ENCODE measurements at regions not wholly inside any gene's neighbourhood (a gene's known extent, or its start where the extent isn't known, plus 50 kb on each side); places are given as distances from the start of the nearest gene placed in this dataset.

- no peak overlapping the region for H2AFZ ChIP-seq (ENCODE audit: low read depth, low read length)
- intact Hi-C loops (cut with micrococcal nuclease): loop anchor here (10.0 kb wide), 1 partner anchor 889 kb away; no protein-coding TSS in a partner anchor
- no peaks in the 10 kb centered on the region for H3K79me2 ChIP-seq (ENCODE audit: control insufficient read depth, insufficient read depth, low read length)
- in situ Hi-C loops (cut with MboI): no loop called here
- DNase-seq (ENCODE audit: extremely low read depth in 1 of 4, low spot score in 3 of 4) (peak in 2 of 4 experiments; percentile 5 to 21), FAIRE-seq (no peak), ATAC-seq (peak; percentile 63; the same call in 2 of the 3 replicates)
- no peak overlapping the region for H3K27ac ChIP-seq (ENCODE audit: extremely low read depth, low read depth, low read length)
- no TSS peak for BruUV-seq (replicated peaks)
- 0% methylated on average over 12 of the region's 12 CpGs for WGBS (ENCODE audit: insufficient coverage, low coverage, missing lambda C conversion rate)
- TF ChIP-seq CTCF (IDR thresholded peaks at IDR 0.05 in 2 of 3, conservative IDR thresholded peaks at IDR 0.05 in 1 of 3; ENCODE audit: insufficient read depth in 2 of 3, low read depth in 1 of 3, low read length in 3 of 3) (peak; percentile 37 to 51 (median 49); a peak in 5 of 6 replicates), CEBPB (tag; IDR thresholded peaks at IDR 0.05) (0 out of 2 replicates have a peak, but pooled peaks have one; percentile 30), RAD21 (CRISPR knock-in tag; conservative IDR thresholded peaks at IDR 0.05 in 1 of 2, IDR thresholded peaks at IDR 0.05 in 1 of 2) (peak in 1 of 2 experiments; percentile 57; a peak in 2 of 4 replicates), CHD4 (IDR thresholded peaks at IDR 0.05; ENCODE audit: insufficient read depth, insufficient replicate concordance, low read depth, low read length, poor library complexity, severe bottlenecking) (no peak)
- H3K9ac ChIP-seq (ENCODE audit: insufficient read depth in 1 of 2, low read depth in 2 of 2, low read length in 2 of 2): no peak overlapping the region
- H4K20me1 ChIP-seq (replicated peaks; ENCODE audit: control insufficient read depth, insufficient read depth, low read length): no peaks in the 10 kb centered on the region
- no peak overlapping the region for H3K4me2 ChIP-seq (ENCODE audit: insufficient read depth, low read length)
- H3K36me3 ChIP-seq (ENCODE audit: control insufficient read depth, insufficient read depth, low read length): no peaks in the 10 kb centered on the region
- POLR2A ChIA-PET: no interaction called here
- CTCF ChIA-PET (ENCODE audit: low intra/inter-chr PET ratio): no interaction called here
- H3K4me1 ChIP-seq (replicated peaks in 1 of 2; ENCODE audit: control insufficient read depth in 2 of 2, insufficient read depth in 2 of 2, low read length in 2 of 2): no peaks in the 10 kb centered on the region
- H3K4me3 ChIP-seq: no peak overlapping the region
- H3K9me3 ChIP-seq (replicated peaks; ENCODE audit: control insufficient read depth, insufficient read depth, low read depth, low read length): no peaks in the 10 kb centered on the region
- no peaks in the 10 kb centered on the region for H3K9me1 ChIP-seq (ENCODE audit: control insufficient read depth, insufficient read depth, low read length)
- H3K27me3 ChIP-seq (ENCODE audit: control insufficient read depth in 2 of 2, insufficient read depth in 2 of 2, low read length in 2 of 2): no peaks in the 10 kb centered on the region
These were observed 314.9 kb upstream of the DIPK2B start for GRCh38 chrX:45515262-45516215.
